Peyer's patch (tissue), 4 donors: ENCODE measurements at regions not wholly inside any gene's neighbourhood (a gene's known extent, or its start where the extent isn't known, plus 50 kb on each side); places are given as distances from the start of the nearest gene placed in this dataset.

Experiments used
- POLR2A ChIP-seq, 2 donors: fragments of 450-650 bp; IDR thresholded peaks; one replicate each; pipeline ENCODE4 v1.5.1; 2017; ENCODE audit warnings: antibody characterized with exemption in 2 of 2, mild to moderate bottlenecking in 2 of 2, moderate library complexity in 2 of 2
- TF ChIP-seq, protein P1 (sequence below), 6 experiments: fragments of 450-650 bp in 4 of 6; fragments of 200-600 bp in 2 of 6; sonication (generic) in 1 of 6; IDR thresholded peaks; one replicate each; pipeline ENCODE4 v1.5.1; 2017 to 2019; ENCODE audit warnings: antibody characterized with exemption in 6 of 6, mild to moderate bottlenecking in 3 of 6, moderate library complexity in 1 of 6

DNA sequence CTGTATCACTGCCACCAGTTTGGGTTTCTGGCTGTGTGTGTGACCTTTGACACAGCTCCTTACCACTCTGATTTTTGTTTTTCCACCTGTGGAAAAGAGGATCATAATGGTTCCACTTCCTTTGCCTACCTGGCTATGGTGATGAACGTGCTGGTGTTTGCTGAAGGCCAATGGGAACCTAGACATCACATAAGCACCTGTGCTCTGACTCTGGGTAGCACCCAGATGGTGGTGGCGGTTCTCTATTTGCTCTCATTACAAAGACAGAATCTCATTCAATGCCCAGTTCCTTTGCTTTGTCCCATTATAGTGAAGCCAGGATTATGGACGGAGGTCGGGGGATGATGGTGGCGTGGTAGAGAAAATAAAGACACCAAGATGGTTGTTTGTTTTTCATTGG is 121.2 kb upstream of the GATA6 start:
- TF ChIP-seq, protein P1, sequence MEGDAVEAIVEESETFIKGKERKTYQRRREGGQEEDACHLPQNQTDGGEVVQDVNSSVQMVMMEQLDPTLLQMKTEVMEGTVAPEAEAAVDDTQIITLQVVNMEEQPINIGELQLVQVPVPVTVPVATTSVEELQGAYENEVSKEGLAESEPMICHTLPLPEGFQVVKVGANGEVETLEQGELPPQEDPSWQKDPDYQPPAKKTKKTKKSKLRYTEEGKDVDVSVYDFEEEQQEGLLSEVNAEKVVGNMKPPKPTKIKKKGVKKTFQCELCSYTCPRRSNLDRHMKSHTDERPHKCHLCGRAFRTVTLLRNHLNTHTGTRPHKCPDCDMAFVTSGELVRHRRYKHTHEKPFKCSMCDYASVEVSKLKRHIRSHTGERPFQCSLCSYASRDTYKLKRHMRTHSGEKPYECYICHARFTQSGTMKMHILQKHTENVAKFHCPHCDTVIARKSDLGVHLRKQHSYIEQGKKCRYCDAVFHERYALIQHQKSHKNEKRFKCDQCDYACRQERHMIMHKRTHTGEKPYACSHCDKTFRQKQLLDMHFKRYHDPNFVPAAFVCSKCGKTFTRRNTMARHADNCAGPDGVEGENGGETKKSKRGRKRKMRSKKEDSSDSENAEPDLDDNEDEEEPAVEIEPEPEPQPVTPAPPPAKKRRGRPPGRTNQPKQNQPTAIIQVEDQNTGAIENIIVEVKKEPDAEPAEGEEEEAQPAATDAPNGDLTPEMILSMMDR (IDR thresholded peaks at IDR 0.05), result no peak
- TF ChIP-seq POLR2A (IDR thresholded peaks at IDR 0.05), result no peak
